ENCODE measurements at regions not wholly inside any gene's neighbourhood (a gene's known extent, or its start where the extent isn't known, plus 50 kb on each side); places are given as distances from the start of the nearest gene placed in this dataset.

DNA sequence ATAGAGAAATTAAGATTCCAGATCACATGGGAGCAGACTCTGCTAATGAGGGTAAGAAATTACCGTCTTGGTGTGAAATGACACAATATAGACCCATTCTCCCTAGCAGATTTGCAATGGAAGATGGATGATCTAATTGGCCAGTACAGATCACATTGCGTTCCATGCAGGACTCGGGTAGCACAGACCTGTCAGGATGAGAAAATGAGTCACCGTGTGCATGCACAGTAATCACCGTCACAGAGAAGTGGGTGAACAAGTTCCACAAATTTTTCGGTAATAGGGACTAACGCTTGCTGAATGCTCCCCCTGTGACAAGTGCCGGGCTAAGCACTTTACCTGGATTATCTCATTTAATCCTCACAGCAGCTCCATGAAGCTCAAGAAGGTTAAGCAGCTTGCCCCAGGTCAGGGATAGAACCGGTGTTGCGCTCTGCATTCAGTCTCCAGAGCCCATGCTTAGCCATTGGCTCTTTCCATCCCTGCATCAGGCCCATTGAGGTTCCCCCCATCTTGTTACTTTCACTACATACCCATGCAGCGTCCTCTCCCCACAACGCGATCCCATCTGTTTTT, 375.6 kb downstream of the FBXW7 start:
- no peak for DNase-seq (ENCODE audit: low read depth, low spot score)

- no peak for DNase-seq (ENCODE audit: low read depth, low spot score)
Measured at GRCh38 chr4:152159773-152160172, 376.1 kb downstream of the FBXW7 start.

- no peak for DNase-seq (ENCODE audit: low read depth, low spot score)
Measured at GRCh38 chr4:152158225-152158624, 377.7 kb downstream of the FBXW7 start.

DNA sequence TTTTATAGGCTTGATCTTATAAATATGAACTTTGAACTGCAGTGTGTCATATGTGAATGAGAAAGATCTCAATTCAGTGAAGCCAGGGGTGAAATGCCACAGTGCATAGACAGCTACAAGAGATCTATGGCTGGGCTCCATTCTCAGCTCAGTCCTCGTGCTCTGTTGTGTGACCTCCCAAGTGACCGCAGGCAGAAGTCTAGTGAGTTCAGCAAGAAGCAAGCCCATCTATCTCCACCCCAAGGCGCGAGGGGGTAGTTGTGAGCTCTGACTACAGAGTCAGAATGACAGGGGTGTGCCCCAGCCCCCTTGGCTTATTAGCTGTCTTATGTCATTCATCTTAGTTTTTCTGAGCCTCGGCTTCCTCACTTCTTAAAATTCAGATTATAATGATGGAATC, 378.3 kb downstream of the FBXW7 start:
- no peak for DNase-seq (ENCODE audit: low read depth, low spot score)

DNA sequence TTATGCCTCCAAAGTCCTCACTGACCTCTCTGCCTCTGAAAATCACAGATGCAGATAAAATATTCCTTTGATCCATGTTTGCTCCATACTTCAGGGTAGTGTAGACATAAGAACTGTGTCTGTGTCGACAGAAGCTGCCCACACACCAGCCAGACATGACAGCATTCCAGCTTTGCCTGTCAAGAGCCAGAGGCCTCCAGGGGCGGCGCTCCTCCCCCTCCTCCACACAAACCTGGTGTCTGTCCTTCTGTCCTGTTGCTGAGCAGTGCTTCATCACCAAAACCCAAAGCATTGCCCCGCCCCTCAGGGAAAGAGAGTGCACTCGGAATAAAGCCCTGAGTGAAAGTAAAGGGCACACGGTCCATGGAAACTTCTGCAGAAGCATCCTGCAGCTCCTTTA, 379.4 kb downstream of the FBXW7 start:
- no peak for DNase-seq (ENCODE audit: low read depth, low spot score)

DNA sequence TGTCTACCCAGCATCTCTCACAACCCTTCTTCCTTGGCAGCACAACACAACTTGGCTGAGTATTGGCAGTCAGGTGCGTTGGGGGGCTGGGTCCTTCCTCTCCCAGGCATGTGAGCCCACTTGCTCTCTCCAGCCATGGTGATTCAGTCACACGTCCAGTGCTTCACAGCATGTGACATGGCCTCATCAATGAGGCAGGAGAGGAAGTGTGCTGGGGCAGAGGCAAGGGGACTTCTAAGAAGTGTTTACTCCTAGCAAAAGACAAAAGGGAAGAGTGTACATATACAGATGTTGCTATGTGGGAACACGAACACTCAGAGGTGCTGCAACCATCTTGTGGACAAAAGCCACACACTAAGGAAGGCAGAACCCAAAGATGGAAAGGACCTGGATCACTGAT, 380.8 kb downstream of the FBXW7 start:
- DNase-seq (ENCODE audit: low read depth, low spot score), result no peak

GRCh38 chr4:152154433-152154832, 381.5 kb downstream of the FBXW7 start:
- no peak for DNase-seq (ENCODE audit: low read depth, low spot score)

GRCh38 chr4:152153476-152154270, 382.2 kb downstream of the FBXW7 start:
- no peak for DNase-seq (ENCODE audit: low read depth, low spot score)

DNA sequence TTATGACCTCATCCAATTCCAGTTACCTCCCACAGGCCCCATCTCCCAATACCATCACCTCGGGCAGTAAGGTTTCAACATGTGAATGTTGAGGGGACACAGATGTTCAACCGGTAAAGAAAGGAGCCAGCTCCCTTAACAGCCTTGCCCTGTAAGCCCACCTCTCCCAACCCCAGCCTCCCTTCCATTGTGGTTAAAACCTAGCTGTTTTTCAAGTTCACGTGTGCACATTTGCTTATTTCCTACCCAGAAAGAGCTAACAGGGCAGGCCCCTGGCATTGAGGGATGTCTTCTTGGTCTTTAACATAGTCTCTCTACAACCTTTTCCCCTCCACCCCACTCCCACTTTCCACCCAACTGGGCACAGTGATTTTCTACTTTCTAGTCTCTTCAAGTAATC, 385.7 kb downstream of the FBXW7 start:
- no peak for DNase-seq (ENCODE audit: low read depth, low spot score)

GRCh38 chr4:152149745-152150144, 386.1 kb downstream of the FBXW7 start:
- DNase-seq (ENCODE audit: low read depth, low spot score), result no peak

- DNase-seq (ENCODE audit: low read depth, low spot score), result no peak
Measured at GRCh38 chr4:152148057-152148456, 387.2 kb upstream of the GATB start.

DNA sequence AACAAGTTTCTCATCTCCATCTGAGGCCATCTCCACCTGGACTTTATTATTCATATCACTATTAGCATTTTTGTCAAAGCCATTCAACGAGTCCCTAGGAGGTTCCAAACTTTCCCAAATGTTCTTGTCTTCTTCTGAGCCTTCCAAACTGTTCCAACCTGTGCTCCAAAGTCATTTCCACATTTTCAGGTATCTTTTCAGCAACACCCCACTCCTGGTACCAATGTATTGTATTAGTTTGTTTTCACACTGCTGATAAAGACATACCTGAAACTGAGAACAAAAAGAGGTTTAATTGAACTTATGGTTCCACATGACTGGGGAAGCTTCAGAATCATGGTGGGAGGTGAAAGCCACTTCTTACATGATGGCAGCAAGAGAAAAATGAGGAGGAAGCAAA, 385.4 kb upstream of the GATB start:
- no peak for DNase-seq (ENCODE audit: low read depth, low spot score)

DNA sequence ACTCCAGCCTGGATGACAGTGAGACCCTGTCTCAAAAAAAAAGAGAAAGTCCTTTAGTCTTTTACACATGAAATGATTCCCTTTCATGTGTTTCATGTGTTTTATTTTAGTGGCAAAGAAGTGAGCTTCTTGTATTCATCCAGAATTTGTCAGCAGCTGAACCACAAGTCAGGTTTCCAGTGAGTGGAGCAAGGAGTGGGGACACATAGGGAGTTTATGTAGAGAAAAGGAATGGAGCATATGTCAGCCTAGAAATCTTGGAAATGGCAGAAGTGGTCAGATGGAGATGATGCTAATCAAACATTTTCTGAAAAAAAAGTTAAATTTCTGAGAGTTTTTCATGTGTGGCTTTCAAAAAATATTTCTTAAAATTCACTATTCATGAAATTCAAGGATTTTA, 383.0 kb upstream of the GATB start:
- DNase-seq (ENCODE audit: low read depth, low spot score), result no peak

- DNase-seq (ENCODE audit: low read depth, low spot score), result no peak
Measured at GRCh38 chr4:152138451-152138850, 377.6 kb upstream of the GATB start.

- DNase-seq (ENCODE audit: low read depth, low spot score), result no peak
Measured at GRCh38 chr4:152132776-152133175, 372.0 kb upstream of the GATB start.

- no peak for DNase-seq (ENCODE audit: low read depth, low spot score)
Measured at GRCh38 chr4:152128356-152128755, 367.5 kb upstream of the GATB start.

GRCh38 chr4:152126238-152126637, 365.4 kb upstream of the GATB start:
- no peak for DNase-seq (ENCODE audit: low read depth, low spot score)

- no peak for DNase-seq (ENCODE audit: low read depth, low spot score)
Measured at GRCh38 chr4:152118819-152119553, 358.2 kb upstream of the GATB start.

DNA sequence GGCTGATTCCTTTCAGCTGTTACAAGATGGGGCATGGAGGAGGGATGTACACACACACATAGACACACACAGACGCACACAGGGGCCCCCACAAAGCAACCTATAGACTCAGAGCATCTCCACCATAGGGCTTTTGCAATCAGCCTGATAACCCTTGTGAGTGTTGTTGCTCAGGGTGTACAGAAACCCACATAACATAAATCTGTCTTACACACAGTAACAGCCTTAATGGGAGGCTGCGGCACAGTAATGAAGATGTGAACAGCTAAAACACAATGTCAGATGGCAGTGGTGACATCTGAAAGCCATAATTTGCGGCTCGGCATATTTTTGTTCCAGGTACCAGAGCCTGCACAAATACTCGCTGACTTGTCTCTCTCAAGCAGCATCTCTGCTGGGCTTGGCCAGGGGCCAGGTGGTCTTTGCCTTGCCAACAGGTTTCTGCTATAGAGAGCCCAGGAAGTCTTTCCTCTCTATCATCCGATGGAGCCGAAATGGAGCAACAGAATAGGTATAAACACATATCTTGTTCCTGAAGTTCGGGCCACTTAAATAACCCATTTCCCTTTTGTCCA, 357.2 kb upstream of the GATB start:
- DNase-seq (ENCODE audit: low read depth, low spot score), result no peak

GRCh38 chr4:152117520-152117919, 356.7 kb upstream of the GATB start:
- DNase-seq (ENCODE audit: low read depth, low spot score), result no peak

GRCh38 chr4:152117054-152117453, 356.2 kb upstream of the GATB start:
- DNase-seq (ENCODE audit: low read depth, low spot score), result no peak

- no peak for DNase-seq (ENCODE audit: low read depth, low spot score)
Measured at GRCh38 chr4:152115794-152116193, 355.0 kb upstream of the GATB start.

GRCh38 chr4:152115118-152115517, 354.3 kb upstream of the GATB start:
- DNase-seq (ENCODE audit: low read depth, low spot score), result no peak
